ENCODE measurements at regions not wholly inside any gene's neighbourhood (a gene's known extent, or its start where the extent isn't known, plus 50 kb on each side); places are given as distances from the start of the nearest gene placed in this dataset.

DNA sequence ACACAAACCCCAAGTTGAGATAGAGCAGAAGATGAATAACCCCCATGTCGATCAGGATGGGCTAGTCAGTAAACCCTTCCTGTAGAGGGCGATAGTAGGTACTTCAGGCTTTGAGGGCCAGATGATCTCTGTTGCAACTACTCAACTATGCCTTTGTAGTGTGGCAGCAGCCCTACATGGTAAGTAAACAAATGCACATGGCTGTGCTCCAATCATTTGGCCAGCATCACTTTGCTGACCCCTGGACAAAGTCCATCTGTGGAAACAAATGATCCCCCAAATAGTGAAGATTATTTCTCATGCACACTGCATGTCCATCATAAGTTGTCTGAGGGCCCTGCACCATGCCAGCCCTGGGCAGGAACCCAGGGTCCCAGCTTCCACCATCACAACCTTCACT, 402.2 kb upstream of the PROK2 start:
- no peak for TF ChIP-seq EP300 (IDR thresholded peaks at IDR 0.05; ENCODE audit: borderline replicate concordance in 1 of 2, low read depth in 1 of 2, low read length in 1 of 2)
- TF ChIP-seq, protein P1, sequence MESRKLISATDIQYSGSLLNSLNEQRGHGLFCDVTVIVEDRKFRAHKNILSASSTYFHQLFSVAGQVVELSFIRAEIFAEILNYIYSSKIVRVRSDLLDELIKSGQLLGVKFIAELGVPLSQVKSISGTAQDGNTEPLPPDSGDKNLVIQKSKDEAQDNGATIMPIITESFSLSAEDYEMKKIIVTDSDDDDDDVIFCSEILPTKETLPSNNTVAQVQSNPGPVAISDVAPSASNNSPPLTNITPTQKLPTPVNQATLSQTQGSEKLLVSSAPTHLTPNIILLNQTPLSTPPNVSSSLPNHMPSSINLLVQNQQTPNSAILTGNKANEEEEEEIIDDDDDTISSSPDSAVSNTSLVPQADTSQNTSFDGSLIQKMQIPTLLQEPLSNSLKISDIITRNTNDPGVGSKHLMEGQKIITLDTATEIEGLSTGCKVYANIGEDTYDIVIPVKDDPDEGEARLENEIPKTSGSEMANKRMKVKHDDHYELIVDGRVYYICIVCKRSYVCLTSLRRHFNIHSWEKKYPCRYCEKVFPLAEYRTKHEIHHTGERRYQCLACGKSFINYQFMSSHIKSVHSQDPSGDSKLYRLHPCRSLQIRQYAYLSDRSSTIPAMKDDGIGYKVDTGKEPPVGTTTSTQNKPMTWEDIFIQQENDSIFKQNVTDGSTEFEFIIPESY (IDR thresholded peaks at IDR 0.05; ENCODE audit: borderline replicate concordance, low read depth) = no peak
- TF ChIP-seq, protein P2, sequence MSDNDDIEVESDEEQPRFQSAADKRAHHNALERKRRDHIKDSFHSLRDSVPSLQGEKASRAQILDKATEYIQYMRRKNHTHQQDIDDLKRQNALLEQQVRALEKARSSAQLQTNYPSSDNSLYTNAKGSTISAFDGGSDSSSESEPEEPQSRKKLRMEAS (IDR thresholded peaks at IDR 0.05; ENCODE audit: low read depth) = no peak
- TF ChIP-seq, protein P3, sequence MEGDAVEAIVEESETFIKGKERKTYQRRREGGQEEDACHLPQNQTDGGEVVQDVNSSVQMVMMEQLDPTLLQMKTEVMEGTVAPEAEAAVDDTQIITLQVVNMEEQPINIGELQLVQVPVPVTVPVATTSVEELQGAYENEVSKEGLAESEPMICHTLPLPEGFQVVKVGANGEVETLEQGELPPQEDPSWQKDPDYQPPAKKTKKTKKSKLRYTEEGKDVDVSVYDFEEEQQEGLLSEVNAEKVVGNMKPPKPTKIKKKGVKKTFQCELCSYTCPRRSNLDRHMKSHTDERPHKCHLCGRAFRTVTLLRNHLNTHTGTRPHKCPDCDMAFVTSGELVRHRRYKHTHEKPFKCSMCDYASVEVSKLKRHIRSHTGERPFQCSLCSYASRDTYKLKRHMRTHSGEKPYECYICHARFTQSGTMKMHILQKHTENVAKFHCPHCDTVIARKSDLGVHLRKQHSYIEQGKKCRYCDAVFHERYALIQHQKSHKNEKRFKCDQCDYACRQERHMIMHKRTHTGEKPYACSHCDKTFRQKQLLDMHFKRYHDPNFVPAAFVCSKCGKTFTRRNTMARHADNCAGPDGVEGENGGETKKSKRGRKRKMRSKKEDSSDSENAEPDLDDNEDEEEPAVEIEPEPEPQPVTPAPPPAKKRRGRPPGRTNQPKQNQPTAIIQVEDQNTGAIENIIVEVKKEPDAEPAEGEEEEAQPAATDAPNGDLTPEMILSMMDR (IDR thresholded peaks at IDR 0.05) = no peak
- no peak for TF ChIP-seq GATA2 (CRISPR knock-in tag; IDR thresholded peaks at IDR 0.05)
- TF ChIP-seq POLR2AphosphoS5 (IDR thresholded peaks at IDR 0.05; ENCODE audit: low read depth, low read length) = no peak
- TF ChIP-seq, protein P4, sequence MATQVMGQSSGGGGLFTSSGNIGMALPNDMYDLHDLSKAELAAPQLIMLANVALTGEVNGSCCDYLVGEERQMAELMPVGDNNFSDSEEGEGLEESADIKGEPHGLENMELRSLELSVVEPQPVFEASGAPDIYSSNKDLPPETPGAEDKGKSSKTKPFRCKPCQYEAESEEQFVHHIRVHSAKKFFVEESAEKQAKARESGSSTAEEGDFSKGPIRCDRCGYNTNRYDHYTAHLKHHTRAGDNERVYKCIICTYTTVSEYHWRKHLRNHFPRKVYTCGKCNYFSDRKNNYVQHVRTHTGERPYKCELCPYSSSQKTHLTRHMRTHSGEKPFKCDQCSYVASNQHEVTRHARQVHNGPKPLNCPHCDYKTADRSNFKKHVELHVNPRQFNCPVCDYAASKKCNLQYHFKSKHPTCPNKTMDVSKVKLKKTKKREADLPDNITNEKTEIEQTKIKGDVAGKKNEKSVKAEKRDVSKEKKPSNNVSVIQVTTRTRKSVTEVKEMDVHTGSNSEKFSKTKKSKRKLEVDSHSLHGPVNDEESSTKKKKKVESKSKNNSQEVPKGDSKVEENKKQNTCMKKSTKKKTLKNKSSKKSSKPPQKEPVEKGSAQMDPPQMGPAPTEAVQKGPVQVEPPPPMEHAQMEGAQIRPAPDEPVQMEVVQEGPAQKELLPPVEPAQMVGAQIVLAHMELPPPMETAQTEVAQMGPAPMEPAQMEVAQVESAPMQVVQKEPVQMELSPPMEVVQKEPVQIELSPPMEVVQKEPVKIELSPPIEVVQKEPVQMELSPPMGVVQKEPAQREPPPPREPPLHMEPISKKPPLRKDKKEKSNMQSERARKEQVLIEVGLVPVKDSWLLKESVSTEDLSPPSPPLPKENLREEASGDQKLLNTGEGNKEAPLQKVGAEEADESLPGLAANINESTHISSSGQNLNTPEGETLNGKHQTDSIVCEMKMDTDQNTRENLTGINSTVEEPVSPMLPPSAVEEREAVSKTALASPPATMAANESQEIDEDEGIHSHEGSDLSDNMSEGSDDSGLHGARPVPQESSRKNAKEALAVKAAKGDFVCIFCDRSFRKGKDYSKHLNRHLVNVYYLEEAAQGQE (IDR thresholded peaks at IDR 0.05; ENCODE audit: low read depth, low read length) = no peak
